CD4-positive, alpha-beta T cell treated with Interferon gamma for 1 hour (primary cell): ENCODE measurements at regions not wholly inside any gene's neighbourhood (a gene's known extent, or its start where the extent isn't known, plus 50 kb on each side); places are given as distances from the start of the nearest gene placed in this dataset.
"Not testable (repeated sequence)": the region's sequence is repeated elsewhere in the genome, so short reads cannot be mapped to it uniquely, and the experiment has no call there.

Experiments used
- DNase-seq: peaks from one replicate; pipeline ENCODE4 v3.0.0-alpha.2; 2020

DNA sequence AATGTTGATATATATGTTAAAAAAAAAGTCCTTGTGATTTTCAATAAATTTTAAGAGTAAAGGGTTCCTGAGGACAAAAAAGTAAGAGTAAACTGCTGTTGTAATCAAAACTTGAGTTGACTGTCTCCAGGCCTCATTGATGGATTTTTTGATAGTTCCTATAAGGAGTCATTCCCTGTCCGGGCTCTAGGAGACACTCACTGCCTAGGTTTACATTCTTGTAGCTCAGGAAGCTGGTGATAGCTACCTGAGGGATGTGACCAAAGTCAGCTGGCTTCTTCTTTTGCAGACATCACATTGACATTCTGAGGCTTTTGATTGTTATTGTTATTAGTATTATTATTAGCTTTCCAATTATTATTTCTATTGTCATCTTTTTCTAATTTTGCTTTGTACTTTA is 116.5 kb upstream of the FBXL7 start:
- DNase-seq, result no peak

DNA sequence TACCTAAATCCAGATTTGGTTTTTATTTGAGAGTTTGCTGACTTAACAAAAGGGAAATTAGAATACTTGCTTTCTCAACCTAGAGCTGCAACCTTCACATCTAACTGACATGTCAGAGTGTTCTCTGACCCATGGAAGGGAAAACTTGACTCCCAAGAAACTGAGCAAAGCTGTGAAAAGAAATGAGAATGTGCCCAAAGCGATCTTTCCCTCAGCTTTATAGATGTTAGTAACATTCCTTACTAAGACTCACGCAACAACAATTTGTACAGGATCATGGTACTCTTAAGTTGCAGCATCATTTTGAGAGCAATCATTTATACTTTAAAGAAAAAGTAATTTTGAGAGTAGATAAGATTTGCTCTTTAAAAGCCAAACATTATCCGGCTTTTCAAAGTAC is 117.0 kb upstream of the FBXL7 start:
- DNase-seq, result no peak

DNA sequence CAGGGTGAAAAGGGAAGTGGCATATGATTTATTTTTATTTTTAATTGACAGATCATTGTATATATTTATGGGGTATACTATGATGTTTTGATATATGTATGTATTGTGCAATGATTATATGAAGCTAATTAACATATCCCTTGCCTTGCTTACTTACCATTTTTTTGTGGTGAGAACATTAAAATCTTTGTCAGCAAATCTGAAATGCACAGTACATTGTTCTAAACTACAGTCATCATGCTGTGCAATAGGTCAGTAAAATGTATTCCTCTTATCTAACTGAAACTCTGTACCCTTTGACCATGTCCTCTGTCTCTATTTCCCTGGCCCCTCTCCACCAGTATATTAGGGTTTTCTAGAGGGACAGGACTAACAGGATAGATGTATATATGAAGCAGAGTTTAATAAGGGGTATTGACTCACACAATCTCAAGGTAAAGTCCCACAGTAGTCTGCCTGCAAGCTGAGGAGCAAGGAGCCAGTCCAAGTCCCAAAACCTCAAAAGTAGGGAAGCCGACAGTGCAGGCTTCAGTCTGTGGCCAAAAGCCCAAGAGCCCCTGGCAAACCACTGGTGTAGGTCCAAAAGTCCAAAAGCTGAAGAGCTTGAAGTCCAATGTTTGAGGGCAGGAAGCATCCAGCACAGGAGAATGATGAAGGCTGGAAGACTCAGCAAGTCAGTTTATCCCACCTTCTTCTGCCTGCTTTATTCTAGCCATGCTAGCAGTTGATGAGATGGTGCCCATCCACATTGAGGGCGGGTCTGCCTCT is 122.2 kb upstream of the FBXL7 start:
- DNase-seq, result no peak

- DNase-seq, result no peak
Observed at GRCh38 chr5:15376803-15377202, 123.2 kb upstream of the FBXL7 start.

- DNase-seq, result no peak
Observed at GRCh38 chr5:15376088-15376487, 123.9 kb upstream of the FBXL7 start.

DNA sequence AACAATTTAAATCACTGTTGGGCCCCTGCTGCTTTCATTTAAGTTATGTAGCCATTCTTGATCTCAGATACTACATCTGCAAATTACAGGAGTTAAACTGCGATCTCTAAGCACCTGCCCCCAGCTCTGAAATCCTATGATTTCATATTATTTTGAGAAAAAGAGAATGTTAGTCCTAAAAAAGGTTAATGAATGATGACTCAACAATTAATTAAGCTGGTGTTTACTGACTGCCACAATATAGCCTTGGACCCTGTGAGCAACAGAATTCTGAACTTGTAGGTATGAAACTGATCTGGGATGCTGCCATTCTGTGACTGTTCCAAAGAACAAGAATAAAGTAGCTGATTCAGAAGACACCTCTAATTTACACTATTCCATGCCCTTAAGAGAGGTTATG is 124.4 kb upstream of the FBXL7 start:
- no peak for DNase-seq

GRCh38 chr5:15374886-15375285 is 125.1 kb upstream of the FBXL7 start:
- no peak for DNase-seq

DNA sequence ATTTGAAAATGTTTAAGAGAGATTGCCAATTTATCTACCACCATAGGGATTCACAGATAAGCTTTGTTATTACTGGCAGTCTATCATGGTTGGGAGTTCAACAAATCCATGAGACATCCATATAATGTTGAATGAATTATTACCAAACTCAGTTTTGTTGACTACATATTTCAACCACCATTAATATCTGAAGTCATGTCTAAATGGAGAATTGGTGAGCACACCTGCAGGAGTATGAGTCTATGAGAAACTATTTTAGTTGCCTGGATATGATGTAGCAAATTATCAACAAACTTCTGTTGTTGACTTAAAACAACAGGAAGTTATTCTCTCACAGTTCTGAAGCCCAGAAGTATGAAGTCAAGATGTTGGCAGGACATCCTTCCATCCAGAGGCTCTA is 126.8 kb upstream of the FBXL7 start:
- DNase-seq, result no peak

DNA sequence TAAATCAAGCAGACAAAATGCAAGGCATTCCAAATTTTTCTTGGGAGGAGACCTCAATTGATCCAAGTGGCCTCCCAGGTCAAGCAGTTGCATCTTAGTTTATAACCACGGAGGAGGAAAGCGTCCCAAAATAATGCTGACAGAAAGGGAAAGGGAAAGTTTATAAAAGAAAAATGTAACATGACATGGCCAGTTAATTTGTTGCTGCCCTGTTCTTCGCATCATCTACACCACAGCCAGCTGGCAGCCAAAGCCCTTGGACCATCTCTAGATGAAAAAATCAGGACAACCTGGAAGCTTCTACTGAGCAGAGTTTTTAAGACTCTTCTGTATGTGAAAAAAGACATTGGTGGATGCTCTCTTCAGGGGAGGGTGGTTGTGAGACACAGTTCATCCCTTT is 128.8 kb upstream of the FBXL7 start:
- DNase-seq, result no peak

DNA sequence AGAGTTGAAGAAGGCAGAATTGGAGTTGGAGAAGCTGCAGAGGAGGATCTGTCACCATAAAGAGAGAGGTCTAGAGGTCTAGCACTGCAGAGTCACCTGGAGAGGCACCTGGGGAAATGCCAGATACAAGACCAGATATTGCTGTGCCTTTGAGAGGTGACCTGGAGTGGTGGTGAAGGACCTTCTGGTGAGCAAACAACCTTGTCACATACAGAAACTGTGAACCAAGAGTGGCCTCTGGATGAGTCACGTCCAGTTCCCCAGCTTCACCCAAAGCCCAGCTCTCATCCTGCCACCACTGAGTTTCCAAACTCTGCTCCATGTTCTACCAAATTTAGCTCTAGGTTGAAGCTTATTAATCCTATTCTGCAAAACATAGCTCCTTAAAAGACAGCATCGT is 131.1 kb upstream of the FBXL7 start:
- no peak for DNase-seq

- DNase-seq, result no peak
Observed at GRCh38 chr5:15367489-15367888, 132.5 kb upstream of the FBXL7 start.

DNA sequence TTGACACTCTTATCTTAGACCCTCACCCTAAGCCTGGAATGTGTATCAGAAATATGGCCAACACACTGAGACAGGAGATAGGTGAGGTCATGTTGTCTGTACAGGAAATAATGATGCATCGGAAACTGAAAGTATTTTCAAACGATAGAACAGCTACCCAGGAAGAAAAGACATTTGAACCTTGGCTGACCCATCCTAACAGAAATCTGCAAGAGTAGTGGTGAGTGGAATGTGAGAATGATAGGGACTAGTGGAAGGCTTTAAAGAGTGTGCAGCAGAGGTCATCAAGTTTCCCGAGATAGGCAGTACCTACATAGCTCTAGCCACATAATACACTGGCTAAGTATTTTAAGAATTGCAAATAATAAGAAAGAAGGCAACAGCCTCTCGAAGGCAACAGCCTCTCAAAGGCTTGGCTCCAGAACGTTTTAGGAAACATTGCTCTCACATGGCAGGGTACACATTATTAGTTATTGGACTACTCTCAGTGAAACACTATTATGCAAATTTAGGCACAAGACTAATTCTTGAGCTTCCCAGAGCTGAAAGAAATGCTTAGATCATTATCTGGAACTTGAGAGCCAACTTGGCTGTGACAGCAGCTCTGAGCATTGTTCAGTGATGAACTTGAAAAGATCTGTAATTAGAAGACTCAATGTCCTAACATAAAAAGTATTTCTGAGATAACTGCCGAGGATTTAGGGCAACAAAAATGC is 133.1 kb upstream of the FBXL7 start:
- no peak for DNase-seq

GRCh38 chr5:15365070-15365469 is 134.9 kb upstream of the FBXL7 start:
- DNase-seq, result no peak

GRCh38 chr5:15363601-15364000 is 136.4 kb upstream of the FBXL7 start:
- no peak for DNase-seq

DNA sequence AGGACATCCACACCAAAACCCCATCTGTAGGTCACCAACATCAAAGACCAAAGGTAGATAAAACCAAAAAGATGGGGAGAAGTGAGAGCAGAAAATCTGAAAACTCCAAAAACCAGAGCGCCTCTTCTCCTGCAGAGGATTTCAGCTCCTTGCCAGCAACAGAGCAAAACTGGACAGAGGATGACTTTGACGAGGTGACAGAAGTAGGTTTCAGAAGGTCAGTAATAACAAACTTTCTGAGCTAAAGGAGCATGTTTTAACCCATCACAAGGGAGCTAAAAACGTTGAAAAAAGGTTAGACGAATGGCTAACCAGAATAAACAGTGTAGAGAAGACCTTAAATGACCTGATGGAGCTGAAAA is 142.9 kb upstream of the FBXL7 start:
- DNase-seq, result not testable (repeated sequence)

- not testable (repeated sequence) for DNase-seq
Observed at GRCh38 chr5:15356308-15357091, 143.5 kb upstream of the FBXL7 start.

DNA sequence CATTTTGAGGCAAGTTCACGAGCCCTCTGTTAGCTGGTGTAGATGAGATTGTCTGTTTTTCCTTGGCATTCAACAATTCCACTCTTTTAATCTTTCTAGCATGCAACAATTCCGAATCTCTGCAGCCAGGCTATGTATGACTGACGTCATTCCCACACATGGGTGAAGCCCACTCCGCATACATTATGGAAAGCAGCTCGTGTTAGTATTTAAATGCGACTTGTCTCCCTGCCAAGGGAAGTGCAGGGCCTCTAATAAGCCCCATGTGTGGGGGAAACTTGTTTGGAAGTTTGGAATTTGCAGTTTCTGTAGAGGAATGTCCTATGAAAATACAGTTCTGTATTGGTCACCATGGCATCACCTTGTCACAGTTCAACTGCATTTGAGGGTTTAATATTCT is 146.0 kb upstream of the FBXL7 start:
- no peak for DNase-seq

DNA sequence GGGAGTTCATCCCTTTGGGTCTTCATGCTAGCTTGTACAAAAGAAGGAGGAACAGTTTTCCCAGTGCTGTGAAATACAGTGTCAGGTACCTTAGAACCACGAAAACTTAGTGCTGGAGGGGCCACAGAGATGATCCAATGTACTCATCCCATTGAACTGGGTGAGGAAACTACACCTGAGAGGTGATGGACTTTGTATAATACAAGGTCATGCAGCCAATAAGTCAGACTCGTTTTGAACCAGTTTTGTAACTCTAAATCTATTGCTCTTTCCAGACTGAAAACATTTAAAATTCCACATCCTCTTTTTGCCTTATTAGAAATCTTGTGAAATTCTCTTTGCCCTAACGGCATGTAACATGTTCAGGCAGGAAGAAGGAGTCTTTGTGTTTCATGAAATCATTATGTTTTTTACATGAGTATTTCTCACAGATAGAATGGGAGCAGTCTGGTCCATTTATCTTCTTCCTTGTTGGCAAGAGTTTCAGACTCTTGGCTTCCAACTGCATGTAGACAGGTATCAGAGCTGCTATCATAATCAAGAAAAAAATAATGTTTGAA is 146.8 kb upstream of the FBXL7 start:
- DNase-seq, result no peak

- no peak for DNase-seq
Observed at GRCh38 chr5:15350614-15351013, 149.4 kb upstream of the FBXL7 start.

DNA sequence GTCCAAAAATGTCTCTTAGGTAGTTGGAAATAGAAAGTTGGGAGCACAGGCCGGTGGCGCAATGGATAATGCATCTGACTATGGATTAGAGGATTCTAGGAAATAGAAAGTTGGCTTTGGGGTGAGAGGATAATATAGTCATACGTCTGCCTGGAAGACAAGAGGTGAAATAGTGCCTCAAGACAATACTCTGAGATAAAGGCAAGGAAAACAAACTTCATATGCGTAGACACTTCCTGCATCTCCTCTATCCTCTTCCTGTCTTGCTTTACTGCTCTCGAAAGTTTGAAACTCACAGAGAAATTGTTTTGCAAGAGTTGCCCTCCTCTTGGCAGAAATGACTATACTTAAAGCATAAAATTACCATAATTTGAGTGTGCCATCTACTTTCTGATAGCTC is 153.2 kb upstream of the FBXL7 start:
- no peak for DNase-seq

GRCh38 chr5:15344954-15345353 is 155.0 kb upstream of the FBXL7 start:
- DNase-seq, result no peak

DNA sequence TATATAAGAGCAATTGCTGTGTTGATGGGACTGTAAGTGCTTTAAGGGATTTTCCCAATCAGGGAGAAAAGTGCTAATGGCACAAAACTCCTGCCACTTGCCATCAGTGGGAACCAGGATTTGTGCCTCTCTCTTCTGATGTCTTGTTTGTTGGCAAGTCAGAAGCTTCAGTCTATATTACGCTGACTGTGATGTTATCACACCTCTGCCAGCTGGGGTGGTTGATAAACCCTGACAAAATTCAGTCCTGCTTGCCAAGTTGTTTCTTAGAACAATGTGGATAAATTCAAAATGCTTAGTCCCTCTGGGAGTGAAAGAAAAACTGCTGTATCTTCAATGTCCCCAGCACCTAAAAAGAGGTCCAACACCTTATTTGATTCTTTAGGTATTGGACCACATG is 161.4 kb upstream of the FBXL7 start:
- DNase-seq, result no peak

DNA sequence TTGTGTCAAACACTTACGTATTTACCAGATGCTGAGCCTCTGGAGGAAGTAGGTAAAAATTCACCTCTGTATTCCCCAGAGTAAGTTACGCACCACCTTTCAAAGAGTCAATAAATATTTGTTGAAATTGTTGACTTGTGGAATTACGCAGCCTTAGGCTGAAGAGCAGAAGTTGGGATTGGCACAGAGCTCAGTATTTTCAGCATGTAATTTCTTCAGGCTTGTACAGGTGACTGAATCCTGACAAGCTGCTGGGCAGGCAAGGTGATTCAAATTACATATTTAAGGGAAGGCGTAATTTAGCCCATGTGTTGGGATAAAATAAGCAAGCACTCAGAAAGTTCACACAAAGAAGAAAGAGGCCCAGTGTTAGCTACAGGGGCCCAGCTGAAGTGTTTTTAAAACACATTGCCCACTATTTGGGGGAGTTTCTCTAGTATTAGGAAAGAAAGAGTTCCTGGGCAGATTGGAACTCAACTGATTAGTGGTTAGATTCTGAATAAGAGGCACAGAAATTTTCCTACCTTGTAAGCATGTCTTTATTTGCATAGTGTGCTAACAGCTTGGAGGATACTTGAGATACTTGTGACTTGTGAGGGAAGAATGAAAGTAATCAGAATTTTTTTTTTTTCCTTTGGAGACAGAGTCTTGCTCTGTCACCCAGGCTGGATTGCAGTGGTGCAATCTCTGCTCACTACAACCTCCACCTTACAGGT is 165.3 kb upstream of the FBXL7 start:
- no peak for DNase-seq
